Prostate gland (tissue), 2 donors: ENCODE measurements at regions not wholly inside any gene's neighbourhood (a gene's known extent, or its start where the extent isn't known, plus 50 kb on each side); places are given as distances from the start of the nearest gene placed in this dataset.

Experiments
- DNase-seq: peaks from one replicate; pipeline ENCODE4 v3.0.0-alpha.2; 2019; ENCODE audit warnings: low spot score
- H3K27ac ChIP-seq, 2 donors: fragments of 200-600 bp; sonication (generic); 2 replicates each; pipeline ENCODE4 v1.5.1; 2017 to 2019
- H3K27me3 ChIP-seq: fragments of 200-600 bp; sonication (generic); replicated peaks from 2 replicates; pipeline ENCODE4 v1.5.1; 2019; ENCODE audit not compliant: insufficient read depth
- H3K36me3 ChIP-seq, 2 donors: fragments of 200-600 bp; sonication (generic); 1 replicate in 1 of 2; 2 replicates in 1 of 2; pipeline versions ENCODE4 v1.5.1 to v1.8.1; 2017 to 2019
- H3K4me1 ChIP-seq: fragments of 200-600 bp; sonication (generic); replicated peaks from 2 replicates; pipeline ENCODE4 v1.5.1; 2019
- H3K4me3 ChIP-seq, 2 donors: fragments of 200-600 bp; sonication (generic); 2 replicates each; pipeline ENCODE4 v1.5.1; 2017 to 2019
- H3K9me3 ChIP-seq: fragments of 200-600 bp; sonication (generic); 2 replicates; pipeline ENCODE4 v1.5.1; 2017
- CTCF ChIP-seq, 4 experiments: fragments of 200-600 bp in 2 of 4; fragments of 450-650 bp in 2 of 4; sonication (generic) in 2 of 4; IDR thresholded peaks; 1 replicate in 3 of 4; 2 replicates in 1 of 4; pipeline ENCODE4 v1.5.1; 2016 to 2019; ENCODE audit warnings: antibody characterized with exemption in 4 of 4, mild to moderate bottlenecking in 2 of 4, moderate library complexity in 2 of 4
- POLR2A ChIP-seq: fragments of 450-650 bp; IDR thresholded peaks from one replicate; pipeline ENCODE4 v1.6.1; 2016; ENCODE audit warnings: antibody characterized with exemption, mild to moderate bottlenecking
- POLR2AphosphoS5 ChIP-seq: sonication (generic); formaldehyde crosslinking; IDR thresholded peaks from one replicate; pipeline ENCODE4 v1.6.1; 2017; ENCODE audit warnings: antibody characterized with exemption
- WGBS: methylation state at CpG from one replicate; pipeline ENCODE4 v1.1.5; 2018; 5-methylcytosine and 5-hydroxymethylcytosine counted together
- intact Hi-C: fragments of 100-400 bp; cut with DNase I; formaldehyde crosslinking; loops from one replicate; pipeline ENCODE4 v1.14.2; 2022

GRCh38 chr17:14498812-14499211 is 197.9 kb downstream of the HS3ST3B1 start:
- H3K27ac ChIP-seq = no peak overlapping the region
- TF ChIP-seq CTCF (IDR thresholded peaks at IDR 0.05) = no peak
- no peak for TF ChIP-seq POLR2AphosphoS5
- no peak for TF ChIP-seq POLR2A
- no peaks in the 10 kb centered on the region for H3K27me3 ChIP-seq
- no peaks in the 10 kb centered on the region for H3K36me3 ChIP-seq
- H3K4me1 ChIP-seq = no peaks in the 10 kb centered on the region
- WGBS = 97% methylated on average over 1 of the region's 1 CpG
- intact Hi-C loops = no loop called here
- no peak for DNase-seq
- no peaks in the 10 kb centered on the region for H3K9me3 ChIP-seq
- no peak overlapping the region for H3K4me3 ChIP-seq

- Histone ChIP-seq H3K4me1 (no peaks in the 10 kb centered on the region), H3K36me3 (no peaks in the 10 kb centered on the region), H3K4me3 (no peak overlapping the region), H3K9me3 (no peaks in the 10 kb centered on the region), H3K27me3 (no peaks in the 10 kb centered on the region), H3K27ac (no peak overlapping the region)
- DNase-seq = no peak
- intact Hi-C loops = no loop called here
- 93% methylated on average over 4 of the region's 4 CpGs for WGBS
- TF ChIP-seq CTCF (IDR thresholded peaks at IDR 0.05) = no peak
- TF ChIP-seq POLR2AphosphoS5 = no peak
Measured at GRCh38 chr17:14494161-14494560, 193.3 kb downstream of the HS3ST3B1 start.

- Histone ChIP-seq H3K36me3 (no peaks in the 10 kb centered on the region), H3K4me3 (no peak overlapping the region), H3K27me3 (no peaks in the 10 kb centered on the region), H3K9me3 (no peaks in the 10 kb centered on the region), H3K27ac (no peak overlapping the region), H3K4me1 (no peaks in the 10 kb centered on the region)
- TF ChIP-seq POLR2AphosphoS5 (peak; percentile 47), POLR2A (no peak)
- DNase-seq = no peak
- WGBS = 38% methylated on average over 2 of the region's 2 CpGs
- intact Hi-C loops = no loop called here
Measured at GRCh38 chr17:14489986-14490385, 189.1 kb downstream of the HS3ST3B1 start.

- WGBS = 43% methylated on average over 2 of the region's 2 CpGs
Measured at GRCh38 chr17:14488958-14489550, 188.2 kb downstream of the HS3ST3B1 start.

GRCh38 chr17:14487068-14487467 is 186.2 kb downstream of the HS3ST3B1 start:
- Histone ChIP-seq H3K4me1 (no peaks in the 10 kb centered on the region), H3K27me3 (no peaks in the 10 kb centered on the region), H3K36me3 (no peaks in the 10 kb centered on the region), H3K27ac (no peak overlapping the region), H3K9me3 (no peaks in the 10 kb centered on the region), H3K4me3 (no peak overlapping the region)
- 76% methylated on average over 8 of the region's 8 CpGs for WGBS
- no peak for DNase-seq
- TF ChIP-seq POLR2A = no peak
- TF ChIP-seq POLR2AphosphoS5 = no peak
- no peak for TF ChIP-seq CTCF (IDR thresholded peaks at IDR 0.05)
- intact Hi-C loops = no loop called here

More at GRCh38 chr17:14488958-14489550, 188.2 kb downstream of the HS3ST3B1 start:
- no peak for TF ChIP-seq POLR2AphosphoS5
- TF ChIP-seq CTCF (IDR thresholded peaks at IDR 0.05) = no peak
- DNase-seq = no peak
- Histone ChIP-seq H3K9me3 (no peaks in the 10 kb centered on the region), H3K36me3 (no peaks in the 10 kb centered on the region), H3K4me1 (no peaks in the 10 kb centered on the region), H3K27me3 (no peaks in the 10 kb centered on the region), H3K4me3 (no peak overlapping the region), H3K27ac (no peak overlapping the region)
- intact Hi-C loops = no loop called here
